Urinary bladder (tissue), 3 donors: ENCODE measurements at regions not wholly inside any gene's neighbourhood (a gene's known extent, or its start where the extent isn't known, plus 50 kb on each side); places are given as distances from the start of the nearest gene placed in this dataset.
"Not testable (repeated sequence)": the region's sequence is repeated elsewhere in the genome, so short reads cannot be mapped to it uniquely, and the experiment has no call there.

Experiments
- DNase-seq: peaks from one replicate; pipeline ENCODE4 v3.0.0-alpha.2; 2015; ENCODE audit errors: extremely low spot score
- H3K27ac ChIP-seq: one replicate; pipeline ENCODE4 v1.5.1; 2013; ENCODE audit warnings: low read depth, mild to moderate bottlenecking, moderate library complexity
- H3K36me3 ChIP-seq: one replicate; pipeline ENCODE4 v1.6.1; 2013; ENCODE audit warnings: mild to moderate bottlenecking, moderate library complexity; ENCODE audit not compliant: insufficient read depth
- H3K4me1 ChIP-seq: one replicate; pipeline ENCODE4 v1.6.1; 2013; ENCODE audit warnings: mild to moderate bottlenecking, moderate library complexity; ENCODE audit not compliant: insufficient read depth
- H3K4me3 ChIP-seq: one replicate; pipeline ENCODE4 v1.5.1; 2013; ENCODE audit warnings: low read depth, low read length
- WGBS: extraction: QIAGEN DNeasy Blood & Tissue Kit; methylation state at CpG from one replicate; pipeline ENCODE4 v1.1.7; 2013; 5-methylcytosine and 5-hydroxymethylcytosine counted together
- donor health status: healthy with polysubstance abuse.
- donor health status: healthy.

GRCh38 chr16:7805686-7806396, 473.2 kb downstream of the RBFOX1 start:
- Histone ChIP-seq H3K4me3 (no peak overlapping the region), H3K36me3 (no peaks in the 10 kb centered on the region), H3K27ac (no peak overlapping the region), H3K4me1 (no peaks in the 10 kb centered on the region)
- WGBS: 32% methylated on average over 8 of the region's 8 CpGs
- no peak for DNase-seq

- 82% methylated on average over 10 of the region's 10 CpGs for WGBS
- Histone ChIP-seq H3K4me1 (no peaks in the 10 kb centered on the region), H3K4me3 (no peak overlapping the region), H3K27ac (no peak overlapping the region), H3K36me3 (no peaks in the 10 kb centered on the region)
- DNase-seq: no peak
Measured at GRCh38 chr16:7804635-7805195, 472.1 kb downstream of the RBFOX1 start.

GRCh38 chr16:7792346-7792745, 459.7 kb downstream of the RBFOX1 start:
- Histone ChIP-seq H3K27ac (no peak overlapping the region), H3K4me3 (no peak overlapping the region), H3K4me1 (no peaks in the 10 kb centered on the region), H3K36me3 (no peaks in the 10 kb centered on the region)
- 73% methylated on average over 4 of the region's 4 CpGs for WGBS
- no peak for DNase-seq

- no peak overlapping the region for H3K4me3 ChIP-seq
Measured at GRCh38 chr16:7791028-7791590, 458.5 kb downstream of the RBFOX1 start.

GRCh38 chr16:7775072-7775488, 442.4 kb downstream of the RBFOX1 start:
- Histone ChIP-seq H3K27ac (no peak overlapping the region), H3K4me3 (no peak overlapping the region), H3K36me3 (no peaks in the 10 kb centered on the region), H3K4me1 (no peaks in the 10 kb centered on the region)
- DNase-seq: no peak
- 71% methylated on average over 1 of the region's 1 CpG for WGBS

More at GRCh38 chr16:7791028-7791590, 458.5 kb downstream of the RBFOX1 start:
- 85% methylated on average over 10 of the region's 10 CpGs for WGBS
- Histone ChIP-seq H3K27ac (no peak overlapping the region), H3K36me3 (no peaks in the 10 kb centered on the region), H3K4me1 (no peaks in the 10 kb centered on the region)
- no peak for DNase-seq

- no peak overlapping the region for H3K27ac ChIP-seq
- H3K36me3 ChIP-seq: no peaks in the 10 kb centered on the region
- DNase-seq: no peak
- H3K4me3 ChIP-seq: no peak overlapping the region
- 61% methylated on average over 8 of the region's 8 CpGs for WGBS
- no peaks in the 10 kb centered on the region for H3K4me1 ChIP-seq
Measured at GRCh38 chr16:7772722-7773121, 440.1 kb downstream of the RBFOX1 start.

GRCh38 chr16:7769091-7769490, 436.4 kb downstream of the RBFOX1 start:
- WGBS: 93% methylated on average over 6 of the region's 6 CpGs
- H3K27ac ChIP-seq, H3K4me3 ChIP-seq, DNase-seq, H3K4me1 ChIP-seq, H3K36me3 ChIP-seq: not testable (repeated sequence)

- 41% methylated on average over 3 of the region's 3 CpGs for WGBS
- Histone ChIP-seq H3K27ac (no peak overlapping the region), H3K4me3 (no peak overlapping the region), H3K4me1 (no peaks in the 10 kb centered on the region), H3K36me3 (no peaks in the 10 kb centered on the region)
- DNase-seq: no peak
Measured at GRCh38 chr16:7765079-7765550, 432.5 kb downstream of the RBFOX1 start.

- DNase-seq: no peak
- H3K27ac ChIP-seq: no peak overlapping the region
- 67% methylated on average over 8 of the region's 8 CpGs for WGBS
Measured at GRCh38 chr16:7763111-7763510, 430.5 kb downstream of the RBFOX1 start.

More at GRCh38 chr16:7763111-7763510, 430.5 kb downstream of the RBFOX1 start:
- no peaks in the 10 kb centered on the region for H3K4me1 ChIP-seq
- no peak overlapping the region for H3K4me3 ChIP-seq
- no peaks in the 10 kb centered on the region for H3K36me3 ChIP-seq
